ENCODE measurements at regions not wholly inside any gene's neighbourhood (a gene's known extent, or its start where the extent isn't known, plus 50 kb on each side); places are given as distances from the start of the nearest gene placed in this dataset.

DNA sequence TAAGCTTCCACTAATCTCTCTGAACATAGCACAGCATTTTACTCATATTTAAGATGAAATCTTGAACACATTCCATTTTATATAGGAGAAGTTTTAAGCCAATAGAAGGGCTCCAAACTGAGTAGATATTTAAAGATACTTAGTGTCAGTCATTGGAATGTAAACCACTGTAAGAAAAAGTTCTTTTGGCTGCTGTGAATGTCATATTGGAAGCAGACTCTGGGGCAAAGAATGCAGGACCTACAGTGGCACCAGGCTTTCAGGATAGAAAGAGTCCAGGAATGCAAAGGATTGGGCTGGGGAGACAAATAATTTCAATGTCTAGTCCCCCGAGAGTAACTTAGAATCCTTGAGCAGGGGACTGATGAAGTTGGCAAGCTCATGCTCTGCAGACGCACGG lies 1047.7 kb downstream of the STIM2 start:
- no peaks in the 10 kb centered on the region for H3K27me3 ChIP-seq (ENCODE audit: insufficient read depth)
- H3K4me1 Mint-ChIP-seq: no peaks in the 10 kb centered on the region; the same call in 1 of the 3 replicates
- H3K4me2 ChIP-seq: no peak overlapping the region
- H3K4me3 Mint-ChIP-seq: no peak overlapping the region
- H3K36me3 Mint-ChIP-seq (ENCODE audit: low read depth): no peaks in the 10 kb centered on the region
- H3K27me3 Mint-ChIP-seq (ENCODE audit: insufficient read depth, low read depth, poor library complexity): no peaks in the 10 kb centered on the region
- no peak for ATAC-seq
- H3K9me3 Mint-ChIP-seq: no peaks in the 10 kb centered on the region
- no peak overlapping the region for H3K4me3 ChIP-seq
- H4K20me1 ChIP-seq (replicated peaks; ENCODE audit: insufficient read depth): no peaks in the 10 kb centered on the region
- H3F3A ChIP-seq (replicated peaks; ENCODE audit: low read depth): no peaks in the 10 kb centered on the region
- no peaks in the 10 kb centered on the region for H3K4me1 ChIP-seq (ENCODE audit: insufficient read depth)
- no peaks in the 10 kb centered on the region for H3K36me3 ChIP-seq (ENCODE audit: insufficient read depth)
- no peak for TF ChIP-seq POLR2AphosphoS5 (IDR thresholded peaks at IDR 0.05; ENCODE audit: low read depth)
- no peak for TF ChIP-seq EZH2phosphoT487 (IDR thresholded peaks at IDR 0.05; ENCODE audit: unreplicated experiment)
- no peak for TF ChIP-seq NANOG (IDR thresholded peaks at IDR 0.05; ENCODE audit: borderline replicate concordance)
- TF ChIP-seq ZNF114 (CRISPR knock-in tag; IDR thresholded peaks at IDR 0.05): no peak
- TF ChIP-seq, protein P1, sequence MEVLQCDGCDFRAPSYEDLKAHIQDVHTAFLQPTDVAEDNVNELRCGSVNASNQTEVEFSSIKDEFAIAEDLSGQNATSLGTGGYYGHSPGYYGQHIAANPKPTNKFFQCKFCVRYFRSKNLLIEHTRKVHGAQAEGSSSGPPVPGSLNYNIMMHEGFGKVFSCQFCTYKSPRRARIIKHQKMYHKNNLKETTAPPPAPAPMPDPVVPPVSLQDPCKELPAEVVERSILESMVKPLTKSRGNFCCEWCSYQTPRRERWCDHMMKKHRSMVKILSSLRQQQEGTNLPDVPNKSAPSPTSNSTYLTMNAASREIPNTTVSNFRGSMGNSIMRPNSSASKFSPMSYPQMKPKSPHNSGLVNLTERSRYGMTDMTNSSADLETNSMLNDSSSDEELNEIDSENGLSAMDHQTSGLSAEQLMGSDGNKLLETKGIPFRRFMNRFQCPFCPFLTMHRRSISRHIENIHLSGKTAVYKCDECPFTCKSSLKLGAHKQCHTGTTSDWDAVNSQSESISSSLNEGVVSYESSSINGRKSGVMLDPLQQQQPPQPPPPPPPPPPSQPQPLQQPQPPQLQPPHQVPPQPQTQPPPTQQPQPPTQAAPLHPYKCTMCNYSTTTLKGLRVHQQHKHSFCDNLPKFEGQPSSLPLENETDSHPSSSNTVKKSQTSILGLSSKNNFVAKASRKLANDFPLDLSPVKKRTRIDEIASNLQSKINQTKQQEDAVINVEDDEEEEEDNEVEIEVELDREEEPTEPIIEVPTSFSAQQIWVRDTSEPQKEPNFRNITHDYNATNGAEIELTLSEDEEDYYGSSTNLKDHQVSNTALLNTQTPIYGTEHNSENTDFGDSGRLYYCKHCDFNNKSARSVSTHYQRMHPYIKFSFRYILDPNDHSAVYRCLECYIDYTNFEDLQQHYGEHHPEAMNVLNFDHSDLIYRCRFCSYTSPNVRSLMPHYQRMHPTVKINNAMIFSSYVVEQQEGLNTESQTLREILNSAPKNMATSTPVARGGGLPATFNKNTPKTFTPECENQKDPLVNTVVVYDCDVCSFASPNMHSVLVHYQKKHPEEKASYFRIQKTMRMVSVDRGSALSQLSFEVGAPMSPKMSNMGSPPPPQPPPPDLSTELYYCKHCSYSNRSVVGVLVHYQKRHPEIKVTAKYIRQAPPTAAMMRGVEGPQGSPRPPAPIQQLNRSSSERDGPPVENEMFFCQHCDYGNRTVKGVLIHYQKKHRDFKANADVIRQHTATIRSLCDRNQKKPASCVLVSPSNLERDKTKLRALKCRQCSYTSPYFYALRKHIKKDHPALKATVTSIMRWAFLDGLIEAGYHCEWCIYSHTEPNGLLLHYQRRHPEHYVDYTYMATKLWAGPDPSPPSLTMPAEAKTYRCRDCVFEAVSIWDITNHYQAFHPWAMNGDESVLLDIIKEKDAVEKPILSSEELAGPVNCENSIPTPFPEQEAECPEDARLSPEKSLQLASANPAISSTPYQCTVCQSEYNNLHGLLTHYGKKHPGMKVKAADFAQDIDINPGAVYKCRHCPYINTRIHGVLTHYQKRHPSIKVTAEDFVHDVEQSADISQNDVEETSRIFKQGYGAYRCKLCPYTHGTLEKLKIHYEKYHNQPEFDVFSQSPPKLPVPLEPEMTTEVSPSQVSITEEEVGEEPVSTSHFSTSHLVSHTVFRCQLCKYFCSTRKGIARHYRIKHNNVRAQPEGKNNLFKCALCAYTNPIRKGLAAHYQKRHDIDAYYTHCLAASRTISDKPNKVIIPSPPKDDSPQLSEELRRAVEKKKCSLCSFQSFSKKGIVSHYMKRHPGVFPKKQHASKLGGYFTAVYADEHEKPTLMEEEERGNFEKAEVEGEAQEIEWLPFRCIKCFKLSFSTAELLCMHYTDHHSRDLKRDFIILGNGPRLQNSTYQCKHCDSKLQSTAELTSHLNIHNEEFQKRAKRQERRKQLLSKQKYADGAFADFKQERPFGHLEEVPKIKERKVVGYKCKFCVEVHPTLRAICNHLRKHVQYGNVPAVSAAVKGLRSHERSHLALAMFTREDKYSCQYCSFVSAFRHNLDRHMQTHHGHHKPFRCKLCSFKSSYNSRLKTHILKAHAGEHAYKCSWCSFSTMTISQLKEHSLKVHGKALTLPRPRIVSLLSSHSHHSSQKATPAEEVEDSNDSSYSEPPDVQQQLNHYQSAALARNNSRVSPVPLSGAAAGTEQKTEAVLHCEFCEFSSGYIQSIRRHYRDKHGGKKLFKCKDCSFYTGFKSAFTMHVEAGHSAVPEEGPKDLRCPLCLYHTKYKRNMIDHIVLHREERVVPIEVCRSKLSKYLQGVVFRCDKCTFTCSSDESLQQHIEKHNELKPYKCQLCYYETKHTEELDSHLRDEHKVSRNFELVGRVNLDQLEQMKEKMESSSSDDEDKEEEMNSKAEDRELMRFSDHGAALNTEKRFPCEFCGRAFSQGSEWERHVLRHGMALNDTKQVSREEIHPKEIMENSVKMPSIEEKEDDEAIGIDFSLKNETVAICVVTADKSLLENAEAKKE (CRISPR knock-in tag; IDR thresholded peaks at IDR 0.05): no peak
- TF ChIP-seq STAT1 (IDR thresholded peaks at IDR 0.05; ENCODE audit: unreplicated experiment): no peak
- no peak for TF ChIP-seq EZH2 (IDR thresholded peaks at IDR 0.05; ENCODE audit: low read depth, unreplicated experiment)
- H3K9me2 ChIP-seq (ENCODE audit: insufficient read depth): no peaks in the 10 kb centered on the region
- no peak for DNase-seq (ENCODE audit: low spot score)
- no peak overlapping the region for H3K27ac ChIP-seq (ENCODE audit: low read depth)
- H3K27ac Mint-ChIP-seq: no peak overlapping the region
- no peak overlapping the region for H2AFZ ChIP-seq
- H3K79me2 ChIP-seq (replicated peaks; ENCODE audit: insufficient read depth): no peaks in the 10 kb centered on the region

DNA sequence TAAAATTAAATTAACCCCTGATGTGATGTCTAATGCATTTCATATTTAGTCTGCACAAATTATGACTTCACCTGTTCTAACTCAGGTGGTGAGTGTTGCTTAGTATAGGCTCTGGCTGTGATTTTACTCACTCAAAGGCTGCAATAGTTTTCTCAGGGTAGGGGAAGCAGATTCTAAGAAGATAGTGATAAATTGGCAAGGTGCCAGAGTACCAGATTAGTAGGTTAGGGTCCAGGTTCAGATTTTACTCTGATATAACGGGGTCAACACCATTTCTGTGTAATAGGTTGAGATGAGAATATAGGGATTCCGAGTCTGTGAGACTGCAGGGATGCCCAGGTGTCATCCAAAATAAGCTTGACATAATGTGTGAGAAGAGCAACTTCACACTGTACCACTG lies 1049.6 kb downstream of the STIM2 start:
- Histone ChIP-seq H3F3A (replicated peaks; ENCODE audit: low read depth) (no peaks in the 10 kb centered on the region), H3K9me2 (ENCODE audit: insufficient read depth) (0 out of 2 replicates have a peak, but pooled peaks cover 2% of the 10 kb centered on the region), H3K4me2 (no peak overlapping the region), H3K4me3 (no peak overlapping the region), H3K36me3 (ENCODE audit: insufficient read depth) (no peaks in the 10 kb centered on the region), H3K27me3 (ENCODE audit: insufficient read depth) (no peaks in the 10 kb centered on the region), H3K79me2 (replicated peaks; ENCODE audit: insufficient read depth) (no peaks in the 10 kb centered on the region), H2AFZ (no peak overlapping the region), H3K4me1 (ENCODE audit: insufficient read depth) (no peaks in the 10 kb centered on the region), H3K27ac (ENCODE audit: low read depth) (no peak overlapping the region), H4K20me1 (replicated peaks; ENCODE audit: insufficient read depth) (no peaks in the 10 kb centered on the region)
- Mint-ChIP-seq H3K27me3 (ENCODE audit: insufficient read depth, low read depth, poor library complexity) (no peaks in the 10 kb centered on the region), H3K27ac (no peak overlapping the region), H3K9me3 (no peaks in the 10 kb centered on the region), H3K4me1 (no peaks in the 10 kb centered on the region; the same call in 1 of the 3 replicates), H3K4me3 (no peak overlapping the region), H3K36me3 (ENCODE audit: low read depth) (no peaks in the 10 kb centered on the region)
- DNase-seq (ENCODE audit: low spot score): no peak
- TF ChIP-seq, protein P2, sequence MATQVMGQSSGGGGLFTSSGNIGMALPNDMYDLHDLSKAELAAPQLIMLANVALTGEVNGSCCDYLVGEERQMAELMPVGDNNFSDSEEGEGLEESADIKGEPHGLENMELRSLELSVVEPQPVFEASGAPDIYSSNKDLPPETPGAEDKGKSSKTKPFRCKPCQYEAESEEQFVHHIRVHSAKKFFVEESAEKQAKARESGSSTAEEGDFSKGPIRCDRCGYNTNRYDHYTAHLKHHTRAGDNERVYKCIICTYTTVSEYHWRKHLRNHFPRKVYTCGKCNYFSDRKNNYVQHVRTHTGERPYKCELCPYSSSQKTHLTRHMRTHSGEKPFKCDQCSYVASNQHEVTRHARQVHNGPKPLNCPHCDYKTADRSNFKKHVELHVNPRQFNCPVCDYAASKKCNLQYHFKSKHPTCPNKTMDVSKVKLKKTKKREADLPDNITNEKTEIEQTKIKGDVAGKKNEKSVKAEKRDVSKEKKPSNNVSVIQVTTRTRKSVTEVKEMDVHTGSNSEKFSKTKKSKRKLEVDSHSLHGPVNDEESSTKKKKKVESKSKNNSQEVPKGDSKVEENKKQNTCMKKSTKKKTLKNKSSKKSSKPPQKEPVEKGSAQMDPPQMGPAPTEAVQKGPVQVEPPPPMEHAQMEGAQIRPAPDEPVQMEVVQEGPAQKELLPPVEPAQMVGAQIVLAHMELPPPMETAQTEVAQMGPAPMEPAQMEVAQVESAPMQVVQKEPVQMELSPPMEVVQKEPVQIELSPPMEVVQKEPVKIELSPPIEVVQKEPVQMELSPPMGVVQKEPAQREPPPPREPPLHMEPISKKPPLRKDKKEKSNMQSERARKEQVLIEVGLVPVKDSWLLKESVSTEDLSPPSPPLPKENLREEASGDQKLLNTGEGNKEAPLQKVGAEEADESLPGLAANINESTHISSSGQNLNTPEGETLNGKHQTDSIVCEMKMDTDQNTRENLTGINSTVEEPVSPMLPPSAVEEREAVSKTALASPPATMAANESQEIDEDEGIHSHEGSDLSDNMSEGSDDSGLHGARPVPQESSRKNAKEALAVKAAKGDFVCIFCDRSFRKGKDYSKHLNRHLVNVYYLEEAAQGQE (IDR thresholded peaks at IDR 0.05; ENCODE audit: unreplicated experiment): no peak
- no peak for TF ChIP-seq ZNF331 (CRISPR knock-in tag; IDR thresholded peaks at IDR 0.05; ENCODE audit: low read depth)
- TF ChIP-seq, protein P3, sequence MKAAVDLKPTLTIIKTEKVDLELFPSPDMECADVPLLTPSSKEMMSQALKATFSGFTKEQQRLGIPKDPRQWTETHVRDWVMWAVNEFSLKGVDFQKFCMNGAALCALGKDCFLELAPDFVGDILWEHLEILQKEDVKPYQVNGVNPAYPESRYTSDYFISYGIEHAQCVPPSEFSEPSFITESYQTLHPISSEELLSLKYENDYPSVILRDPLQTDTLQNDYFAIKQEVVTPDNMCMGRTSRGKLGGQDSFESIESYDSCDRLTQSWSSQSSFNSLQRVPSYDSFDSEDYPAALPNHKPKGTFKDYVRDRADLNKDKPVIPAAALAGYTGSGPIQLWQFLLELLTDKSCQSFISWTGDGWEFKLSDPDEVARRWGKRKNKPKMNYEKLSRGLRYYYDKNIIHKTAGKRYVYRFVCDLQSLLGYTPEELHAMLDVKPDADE (IDR thresholded peaks at IDR 0.05): no peak
- TF ChIP-seq CREB1 (CRISPR knock-in tag; IDR thresholded peaks at IDR 0.05; ENCODE audit: low read depth): no peak
- TF ChIP-seq ZNF114 (CRISPR knock-in tag; IDR thresholded peaks at IDR 0.05): no peak
- TF ChIP-seq NANOG (IDR thresholded peaks at IDR 0.05; ENCODE audit: borderline replicate concordance): no peak
- ATAC-seq: no peak
